GM12878 (cell line): ENCODE measurements at regions not wholly inside any gene's neighbourhood (a gene's known extent, or its start where the extent isn't known, plus 50 kb on each side); places are given as distances from the start of the nearest gene placed in this dataset.

Experiments
- BACH1 ChIP-seq: fragments of 450-650 bp; IDR thresholded peaks from 2 replicates; pipeline ENCODE4 v1.6.1; 2017; ENCODE audit warnings: mild to moderate bottlenecking, borderline replicate concordance
- BHLHE40 ChIP-seq, 2 experiments: fragments of 450-650 bp in 1 of 2; IDR thresholded peaks; 2 replicates each; pipeline ENCODE4 v1.6.1; 2011 to 2017; ENCODE audit warnings: low read depth in 2 of 2, borderline replicate concordance in 1 of 2, improper control_type of control experiment in 1 of 2, low read length in 1 of 2, mild to moderate bottlenecking in 1 of 2
- CBFB ChIP-seq: IDR thresholded peaks from 2 replicates; pipeline ENCODE4 v1.6.1; 2016; ENCODE audit warnings: antibody characterized with exemption, low read depth
- CBX5 ChIP-seq: sonication (generic); IDR thresholded peaks from 2 replicates; pipeline ENCODE4 v1.6.1; 2016; ENCODE audit warnings: low read depth, moderate library complexity, mild to moderate bottlenecking, inconsistent platforms
- CREB1 ChIP-seq: IDR thresholded peaks from 2 replicates; pipeline ENCODE4 v1.6.1; 2012; ENCODE audit warnings: low read depth, mild to moderate bottlenecking, inconsistent platforms
- EED ChIP-seq: sonication (generic); IDR thresholded peaks from 2 replicates; pipeline ENCODE4 v1.6.1; 2016; ENCODE audit warnings: antibody characterized with exemption, low read depth
- EGR1 ChIP-seq, 2 experiments: IDR thresholded peaks; 1 replicate in 1 of 2; 2 replicates in 1 of 2; pipeline ENCODE4 v1.6.1; 2011 to 2012; ENCODE audit warnings: low read depth in 2 of 2, low read length in 2 of 2, borderline replicate concordance in 1 of 2, mild to moderate bottlenecking in 1 of 2, moderate library complexity in 1 of 2
- EP300 ChIP-seq, 2 experiments: fragments of 150-350 bp in 1 of 2; IDR thresholded peaks; 2 replicates each; pipeline ENCODE4 v1.6.1; 2011 to 2012; ENCODE audit warnings: low read depth in 2 of 2, low read length in 2 of 2, borderline replicate concordance in 1 of 2, improper control_type of control experiment in 1 of 2, inconsistent platforms in 1 of 2; ENCODE audit not compliant: control insufficient read depth in 1 of 2
- FOXM1 ChIP-seq: IDR thresholded peaks from 2 replicates; pipeline ENCODE4 v1.6.1; 2012; ENCODE audit warnings: low read depth, mild to moderate bottlenecking, inconsistent platforms, low read length, moderate library complexity
- GATAD2B ChIP-seq: fragments of 450-650 bp; conservative IDR thresholded peaks from 2 replicates; pipeline ENCODE4 v1.6.1; 2017; ENCODE audit warnings: low read depth, mild to moderate bottlenecking, moderate library complexity
- IKZF1 ChIP-seq: fragments of 450-650 bp; conservative IDR thresholded peaks from 2 replicates; pipeline ENCODE4 v1.6.1; 2017; ENCODE audit warnings: antibody characterized with exemption, mild to moderate bottlenecking
- MTA3 ChIP-seq: IDR thresholded peaks from 2 replicates; pipeline ENCODE4 v1.6.1; 2012; ENCODE audit warnings: low read length, inconsistent platforms, borderline replicate concordance
- NFIC ChIP-seq: IDR thresholded peaks from 2 replicates; pipeline ENCODE4 v1.6.1; 2012; ENCODE audit warnings: low read depth, mild to moderate bottlenecking, inconsistent platforms, low read length, moderate library complexity
- NR2C1 ChIP-seq: fragments of 450-650 bp; IDR thresholded peaks from 2 replicates; pipeline ENCODE4 v1.6.1; 2017; ENCODE audit warnings: antibody characterized with exemption, mild to moderate bottlenecking, moderate library complexity
- NR2F1 ChIP-seq: fragments of 450-650 bp; conservative IDR thresholded peaks from 2 replicates; pipeline ENCODE4 v1.6.1; 2017; ENCODE audit warnings: mild to moderate bottlenecking
- RUNX3 ChIP-seq: IDR thresholded peaks from 2 replicates; pipeline ENCODE4 v1.6.1; 2012; ENCODE audit warnings: low read length, inconsistent platforms
- YY1 ChIP-seq: IDR thresholded peaks from 2 replicates; pipeline ENCODE4 v1.6.1; 2011; ENCODE audit warnings: low read depth, mild to moderate bottlenecking, low read length
- ZZZ3 ChIP-seq: IDR thresholded peaks from 2 replicates; pipeline ENCODE4 v1.6.1; 2011; ENCODE audit warnings: low read depth; ENCODE audit not compliant: control insufficient read depth, insufficient read length
- TF ChIP-seq, protein P1 (sequence below): IDR thresholded peaks from 2 replicates; pipeline ENCODE4 v1.6.1; 2012; ENCODE audit warnings: low read length, inconsistent platforms
- TF ChIP-seq, protein P2 (sequence below): fragments of 450-650 bp; IDR thresholded peaks from 2 replicates; pipeline ENCODE4 v1.6.1; 2017; ENCODE audit warnings: mild to moderate bottlenecking, moderate library complexity
- TF ChIP-seq, protein P3 (sequence below): IDR thresholded peaks from 2 replicates; pipeline ENCODE4 v1.6.1; 2011; ENCODE audit warnings: low read depth, low read length, improper control_type of control experiment, borderline replicate concordance

DNA sequence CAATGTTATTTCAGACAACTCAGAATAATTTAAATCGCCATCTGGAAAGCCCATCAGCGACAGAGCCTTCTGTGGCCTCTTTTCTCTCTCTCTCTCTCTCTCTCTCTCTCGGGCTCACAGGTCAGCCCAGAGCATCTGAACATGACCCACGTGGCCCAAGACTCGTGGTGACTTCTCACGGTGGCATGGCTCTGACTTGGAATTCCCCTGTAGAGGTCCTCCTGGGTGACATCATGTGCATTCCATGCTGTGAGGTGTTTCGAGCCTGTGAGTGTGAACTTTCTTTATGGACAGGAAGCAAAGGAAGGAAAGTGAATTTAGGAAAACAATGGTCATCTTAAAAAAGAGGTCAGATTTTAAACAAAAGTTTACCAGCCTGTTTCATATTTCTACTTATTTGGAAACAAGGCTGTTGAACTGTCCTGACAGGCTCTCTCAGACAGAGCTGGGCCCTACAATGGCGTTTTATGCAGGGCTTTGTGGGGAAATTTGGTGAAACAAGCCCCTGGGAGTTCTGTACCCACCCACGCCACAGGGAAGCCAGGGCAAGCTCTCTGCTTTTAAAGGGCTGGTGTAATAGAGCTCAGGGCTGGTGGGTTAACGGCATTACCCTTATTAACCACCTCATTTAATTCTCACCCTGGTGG, 359.7 kb upstream of the ZNF32 start (continued):
- TF ChIP-seq IKZF1 (peak; percentile 81), EGR1 (IDR thresholded peaks at IDR 0.05; ENCODE audit: borderline replicate concordance in 1 of 2, low read depth in 2 of 2, low read length in 2 of 2) (peak in 1 of 2 experiments; percentile 73; a peak in 1 of 3 replicates), BACH1 (no peak), CBX5 (no peak), NR2F1 (peak; percentile 74), EP300 (IDR thresholded peaks at IDR 0.05; ENCODE audit: borderline replicate concordance in 1 of 2, control insufficient read depth in 1 of 2, low read depth in 2 of 2, low read length in 2 of 2) (peak; percentile 33 to 51; a peak in 1 of 4 replicates), MTA3 (no peak), EED (peak; percentile 66), BHLHE40 (IDR thresholded peaks at IDR 0.05; ENCODE audit: borderline replicate concordance in 1 of 2, low read depth in 2 of 2, low read length in 1 of 2) (peak; percentile 22 to 30; a peak in 3 of 4 replicates), YY1 (0 out of 2 replicates have a peak, but pooled peaks have one; percentile 28), FOXM1 (no peak), RUNX3 (peak; percentile 68), CREB1 (no peak), GATAD2B (peak; percentile 49; the same call in 1 of the 2 replicates), CBFB (0 out of 2 replicates have a peak, but pooled peaks have one; percentile 6), NFIC (peak; percentile 71; the same call in 1 of the 2 replicates), ZZZ3 (peak; percentile 95), NR2C1 (peak; percentile 24; the same call in 1 of the 2 replicates)
- TF ChIP-seq, protein P1, sequence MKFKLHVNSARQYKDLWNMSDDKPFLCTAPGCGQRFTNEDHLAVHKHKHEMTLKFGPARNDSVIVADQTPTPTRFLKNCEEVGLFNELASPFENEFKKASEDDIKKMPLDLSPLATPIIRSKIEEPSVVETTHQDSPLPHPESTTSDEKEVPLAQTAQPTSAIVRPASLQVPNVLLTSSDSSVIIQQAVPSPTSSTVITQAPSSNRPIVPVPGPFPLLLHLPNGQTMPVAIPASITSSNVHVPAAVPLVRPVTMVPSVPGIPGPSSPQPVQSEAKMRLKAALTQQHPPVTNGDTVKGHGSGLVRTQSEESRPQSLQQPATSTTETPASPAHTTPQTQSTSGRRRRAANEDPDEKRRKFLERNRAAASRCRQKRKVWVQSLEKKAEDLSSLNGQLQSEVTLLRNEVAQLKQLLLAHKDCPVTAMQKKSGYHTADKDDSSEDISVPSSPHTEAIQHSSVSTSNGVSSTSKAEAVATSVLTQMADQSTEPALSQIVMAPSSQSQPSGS, result peak; percentile 71
- TF ChIP-seq, protein P2, sequence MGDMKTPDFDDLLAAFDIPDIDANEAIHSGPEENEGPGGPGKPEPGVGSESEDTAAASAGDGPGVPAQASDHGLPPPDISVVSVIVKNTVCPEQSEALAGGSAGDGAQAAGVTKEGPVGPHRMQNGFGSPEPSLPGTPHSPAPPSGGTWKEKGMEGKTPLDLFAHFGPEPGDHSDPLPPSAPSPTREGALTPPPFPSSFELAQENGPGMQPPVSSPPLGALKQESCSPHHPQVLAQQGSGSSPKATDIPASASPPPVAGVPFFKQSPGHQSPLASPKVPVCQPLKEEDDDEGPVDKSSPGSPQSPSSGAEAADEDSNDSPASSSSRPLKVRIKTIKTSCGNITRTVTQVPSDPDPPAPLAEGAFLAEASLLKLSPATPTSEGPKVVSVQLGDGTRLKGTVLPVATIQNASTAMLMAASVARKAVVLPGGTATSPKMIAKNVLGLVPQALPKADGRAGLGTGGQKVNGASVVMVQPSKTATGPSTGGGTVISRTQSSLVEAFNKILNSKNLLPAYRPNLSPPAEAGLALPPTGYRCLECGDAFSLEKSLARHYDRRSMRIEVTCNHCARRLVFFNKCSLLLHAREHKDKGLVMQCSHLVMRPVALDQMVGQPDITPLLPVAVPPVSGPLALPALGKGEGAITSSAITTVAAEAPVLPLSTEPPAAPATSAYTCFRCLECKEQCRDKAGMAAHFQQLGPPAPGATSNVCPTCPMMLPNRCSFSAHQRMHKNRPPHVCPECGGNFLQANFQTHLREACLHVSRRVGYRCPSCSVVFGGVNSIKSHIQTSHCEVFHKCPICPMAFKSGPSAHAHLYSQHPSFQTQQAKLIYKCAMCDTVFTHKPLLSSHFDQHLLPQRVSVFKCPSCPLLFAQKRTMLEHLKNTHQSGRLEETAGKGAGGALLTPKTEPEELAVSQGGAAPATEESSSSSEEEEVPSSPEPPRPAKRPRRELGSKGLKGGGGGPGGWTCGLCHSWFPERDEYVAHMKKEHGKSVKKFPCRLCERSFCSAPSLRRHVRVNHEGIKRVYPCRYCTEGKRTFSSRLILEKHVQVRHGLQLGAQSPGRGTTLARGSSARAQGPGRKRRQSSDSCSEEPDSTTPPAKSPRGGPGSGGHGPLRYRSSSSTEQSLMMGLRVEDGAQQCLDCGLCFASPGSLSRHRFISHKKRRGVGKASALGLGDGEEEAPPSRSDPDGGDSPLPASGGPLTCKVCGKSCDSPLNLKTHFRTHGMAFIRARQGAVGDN, result peak; percentile 93
- TF ChIP-seq, protein P3, sequence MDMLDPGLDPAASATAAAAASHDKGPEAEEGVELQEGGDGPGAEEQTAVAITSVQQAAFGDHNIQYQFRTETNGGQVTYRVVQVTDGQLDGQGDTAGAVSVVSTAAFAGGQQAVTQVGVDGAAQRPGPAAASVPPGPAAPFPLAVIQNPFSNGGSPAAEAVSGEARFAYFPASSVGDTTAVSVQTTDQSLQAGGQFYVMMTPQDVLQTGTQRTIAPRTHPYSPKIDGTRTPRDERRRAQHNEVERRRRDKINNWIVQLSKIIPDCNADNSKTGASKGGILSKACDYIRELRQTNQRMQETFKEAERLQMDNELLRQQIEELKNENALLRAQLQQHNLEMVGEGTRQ, result peak; percentile 44
